Tibial nerve (tissue), 4 donors: ENCODE measurements at regions not wholly inside any gene's neighbourhood (a gene's known extent, or its start where the extent isn't known, plus 50 kb on each side); places are given as distances from the start of the nearest gene placed in this dataset.
"Not testable (repeated sequence)": the region's sequence is repeated elsewhere in the genome, so short reads cannot be mapped to it uniquely, and the experiment has no call there.

Experiments
- DNase-seq, 2 donors: peaks; one replicate each; pipeline ENCODE4 v3.0.0-alpha.2; 2019; ENCODE audit warnings: low spot score in 2 of 2
- H3K27ac ChIP-seq, 4 donors: fragments of 200-600 bp; sonication (generic) in 3 of 4; one replicate each; pipeline ENCODE4 v1.5.1; 2017 to 2019; ENCODE audit warnings: mild to moderate bottlenecking in 1 of 4
- H3K27me3 ChIP-seq, 2 donors: fragments of 200-600 bp; sonication (generic) in 1 of 2; one replicate each; pipeline versions ENCODE4 v1.5.1 to v1.6.0; 2017 to 2019
- H3K36me3 ChIP-seq, 3 donors: fragments of 200-600 bp; sonication (generic); one replicate each; pipeline ENCODE4 v1.5.1; 2018 to 2019
- H3K4me1 ChIP-seq, 4 donors: fragments of 200-600 bp; sonication (generic) in 3 of 4; one replicate each; pipeline ENCODE4 v1.5.1; 2017 to 2019
- H3K4me3 ChIP-seq, 4 donors: fragments of 200-600 bp; sonication (generic) in 3 of 4; one replicate each; pipeline ENCODE4 v1.5.1; 2017 to 2019; ENCODE audit warnings: mild to moderate bottlenecking in 1 of 4, moderate library complexity in 1 of 4
- H3K9me3 ChIP-seq, 4 donors: fragments of 200-600 bp; sonication (generic) in 3 of 4; one replicate each; pipeline ENCODE4 v1.5.1; 2017 to 2019
- CTCF ChIP-seq, 5 experiments: fragments of 200-600 bp in 3 of 5; fragments of 450-650 bp in 2 of 5; sonication (generic) in 3 of 5; IDR thresholded peaks; one replicate each; pipeline ENCODE4 v1.5.1; 2016 to 2019; ENCODE audit warnings: antibody characterized with exemption in 5 of 5, mild to moderate bottlenecking in 3 of 5, moderate library complexity in 2 of 5
- EP300 ChIP-seq, 2 donors: sonication (generic); formaldehyde crosslinking; IDR thresholded peaks; one replicate each; pipeline ENCODE4 v1.6.1; 2017; ENCODE audit warnings: antibody characterized with exemption in 2 of 2, mild to moderate bottlenecking in 1 of 2
- POLR2A ChIP-seq, 2 donors: fragments of 450-650 bp; IDR thresholded peaks; one replicate each; pipeline ENCODE4 v1.6.1; 2017; ENCODE audit warnings: antibody characterized with exemption in 2 of 2, mild to moderate bottlenecking in 2 of 2, moderate library complexity in 2 of 2
- WGBS, 2 donors: methylation state at CpG; one replicate each; pipeline ENCODE4 v1.1.5; 2018; 5-methylcytosine and 5-hydroxymethylcytosine counted together

- not testable (repeated sequence) for H3K4me1 ChIP-seq, H3K4me3 ChIP-seq, H3K36me3 ChIP-seq, H3K9me3 ChIP-seq, H3K27me3 ChIP-seq, H3K27ac ChIP-seq, DNase-seq
- peak in 1 of 2 donors; percentile 45 for TF ChIP-seq EP300 (IDR thresholded peaks at IDR 0.05)
- WGBS, 2 donors, result 63 to 66% methylated on average over 5 of the region's 5 CpGs
Measured at GRCh38 chr6:148643208-148643607, 103.6 kb upstream of the UST start.

- not testable (repeated sequence) for H3K27ac ChIP-seq, DNase-seq
- 82 to 83% methylated on average over 7 of the region's 7 CpGs for WGBS, 2 donors
Measured at GRCh38 chr6:148645049-148645448, 101.8 kb upstream of the UST start.

GRCh38 chr6:148648754-148649453 is 97.9 kb upstream of the UST start:
- Histone ChIP-seq H3K36me3 (no peaks in the 10 kb centered on the region), H3K27ac (no peak overlapping the region), H3K4me3 (no peak overlapping the region), H3K27me3 (no peaks in the 10 kb centered on the region), H3K9me3 (no peaks in the 10 kb centered on the region), H3K4me1 (peaks cover 0 to 17% (median 4%) of the 10 kb centered on the region in 4 donors)
- WGBS, 2 donors, result 59 to 60% methylated on average over 4 of the region's 4 CpGs
- no peak for DNase-seq
- TF ChIP-seq EP300 (IDR thresholded peaks at IDR 0.05) (no peak), POLR2A (IDR thresholded peaks at IDR 0.05) (no peak), CTCF (IDR thresholded peaks at IDR 0.05) (no peak)

More at GRCh38 chr6:148645049-148645448, 101.8 kb upstream of the UST start:
- H3K4me3 ChIP-seq, H3K27me3 ChIP-seq, H3K4me1 ChIP-seq, H3K9me3 ChIP-seq, H3K36me3 ChIP-seq: not testable (repeated sequence)

GRCh38 chr6:148649454-148649963 is 97.3 kb upstream of the UST start:
- peaks cover 0 to 17% (median 4%) of the 10 kb centered on the region in 4 donors for H3K4me1 ChIP-seq
- no peak overlapping the region for H3K4me3 ChIP-seq
- no peaks in the 10 kb centered on the region for H3K9me3 ChIP-seq
- H3K27ac ChIP-seq, result no peak overlapping the region
- H3K36me3 ChIP-seq, result no peaks in the 10 kb centered on the region
- no peaks in the 10 kb centered on the region for H3K27me3 ChIP-seq
- DNase-seq, result no peak
- no peak for TF ChIP-seq EP300 (IDR thresholded peaks at IDR 0.05)
- TF ChIP-seq CTCF (IDR thresholded peaks at IDR 0.05), result no peak
- TF ChIP-seq POLR2A (IDR thresholded peaks at IDR 0.05), result no peak

GRCh38 chr6:148650941-148651505 is 95.8 kb upstream of the UST start:
- DNase-seq, result no peak
- TF ChIP-seq CTCF (IDR thresholded peaks at IDR 0.05), result no peak
- TF ChIP-seq EP300 (IDR thresholded peaks at IDR 0.05), result no peak
- TF ChIP-seq POLR2A (IDR thresholded peaks at IDR 0.05), result no peak
- Histone ChIP-seq H3K27me3 (no peaks in the 10 kb centered on the region), H3K4me1 (peaks cover 0 to 17% (median 4%) of the 10 kb centered on the region in 4 donors), H3K36me3 (no peaks in the 10 kb centered on the region), H3K9me3 (no peaks in the 10 kb centered on the region), H3K4me3 (no peak overlapping the region), H3K27ac (no peak overlapping the region)
- WGBS, 2 donors, result 50 to 52% methylated on average over 2 of the region's 2 CpGs

- H3K27ac ChIP-seq, result no peak overlapping the region
- peaks cover 0 to 17% (median 4%) of the 10 kb centered on the region in 4 donors for H3K4me1 ChIP-seq
- no peaks in the 10 kb centered on the region for H3K36me3 ChIP-seq
- no peak overlapping the region for H3K4me3 ChIP-seq
- no peak for DNase-seq
- H3K9me3 ChIP-seq, result no peaks in the 10 kb centered on the region
- no peaks in the 10 kb centered on the region for H3K27me3 ChIP-seq
- no peak for TF ChIP-seq EP300 (IDR thresholded peaks at IDR 0.05)
- TF ChIP-seq CTCF (IDR thresholded peaks at IDR 0.05), result no peak
- no peak for TF ChIP-seq POLR2A (IDR thresholded peaks at IDR 0.05)
Measured at GRCh38 chr6:148652205-148652604, 94.6 kb upstream of the UST start.
